ENCODE measurements at regions not wholly inside any gene's neighbourhood (a gene's known extent, or its start where the extent isn't known, plus 50 kb on each side); places are given as distances from the start of the nearest gene placed in this dataset.

DNA sequence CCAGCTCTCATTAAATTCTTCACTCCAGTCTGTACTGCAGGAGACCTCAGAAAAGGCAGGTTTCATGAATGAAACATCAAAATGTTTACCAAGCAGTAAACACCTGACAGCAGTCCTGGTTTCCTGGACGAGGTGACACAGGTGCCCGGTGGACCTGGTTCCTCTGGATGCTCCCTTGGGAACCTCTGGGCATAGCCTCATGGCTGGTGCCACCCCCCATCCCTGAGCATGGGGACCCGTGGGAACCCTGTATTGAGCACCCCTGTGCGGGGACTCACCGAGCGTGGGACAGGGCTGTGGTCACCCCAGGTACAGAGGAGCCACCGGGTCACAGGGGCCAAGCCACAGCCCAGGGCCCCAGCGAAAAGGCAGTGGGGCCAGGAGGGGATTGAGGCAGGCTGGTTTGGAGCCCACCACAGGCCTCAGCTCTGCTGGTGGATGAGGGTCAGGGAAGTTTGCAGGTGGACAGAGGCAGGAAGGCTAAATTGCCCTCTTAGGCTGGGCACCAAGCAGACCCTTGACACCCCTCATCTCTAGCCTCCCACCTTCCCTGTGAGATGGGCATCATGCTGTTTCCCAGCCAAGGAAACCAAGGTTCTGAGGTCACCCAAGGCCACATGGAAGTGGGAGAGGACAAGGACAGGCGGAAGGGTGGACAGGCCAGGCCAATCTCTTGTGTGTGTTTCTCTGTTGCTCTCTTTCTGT is 158.4 kb downstream of the PTPRU start:
- Histone ChIP-seq H3K36me3 (ENCODE audit: insufficient read depth, low read length) (no peaks in the 10 kb centered on the region), H3K4me1 (ENCODE audit: insufficient read depth, low read length, poor library complexity, severe bottlenecking) (no peaks in the 10 kb centered on the region), H3K9me3 (ENCODE audit: insufficient read depth, low read depth, low read length) (no peaks in the 10 kb centered on the region), H3K79me2 (ENCODE audit: insufficient read depth, low read length) (no peaks in the 10 kb centered on the region), H3K27me3 (ENCODE audit: insufficient read depth, low read length, poor library complexity, severe bottlenecking) (no peaks in the 10 kb centered on the region), H3K9me2 (replicated peaks; ENCODE audit: low read depth, low read length) (no peaks in the 10 kb centered on the region), H3F3A (ENCODE audit: low read depth) (no peaks in the 10 kb centered on the region), H3K4me2 (ENCODE audit: low read depth, low read length, poor library complexity, severe bottlenecking) (no peak overlapping the region), H4K20me1 (ENCODE audit: insufficient read depth, low read length, poor library complexity, severe bottlenecking) (no peaks in the 10 kb centered on the region), H2AFZ (ENCODE audit: low read length) (no peak overlapping the region), H3K4me3 (ENCODE audit: low read length, poor library complexity, severe bottlenecking) (no peak overlapping the region), H3K9ac (ENCODE audit: low read depth, low read length, poor library complexity, severe bottlenecking) (no peak overlapping the region)
- TF ChIP-seq, protein P1, sequence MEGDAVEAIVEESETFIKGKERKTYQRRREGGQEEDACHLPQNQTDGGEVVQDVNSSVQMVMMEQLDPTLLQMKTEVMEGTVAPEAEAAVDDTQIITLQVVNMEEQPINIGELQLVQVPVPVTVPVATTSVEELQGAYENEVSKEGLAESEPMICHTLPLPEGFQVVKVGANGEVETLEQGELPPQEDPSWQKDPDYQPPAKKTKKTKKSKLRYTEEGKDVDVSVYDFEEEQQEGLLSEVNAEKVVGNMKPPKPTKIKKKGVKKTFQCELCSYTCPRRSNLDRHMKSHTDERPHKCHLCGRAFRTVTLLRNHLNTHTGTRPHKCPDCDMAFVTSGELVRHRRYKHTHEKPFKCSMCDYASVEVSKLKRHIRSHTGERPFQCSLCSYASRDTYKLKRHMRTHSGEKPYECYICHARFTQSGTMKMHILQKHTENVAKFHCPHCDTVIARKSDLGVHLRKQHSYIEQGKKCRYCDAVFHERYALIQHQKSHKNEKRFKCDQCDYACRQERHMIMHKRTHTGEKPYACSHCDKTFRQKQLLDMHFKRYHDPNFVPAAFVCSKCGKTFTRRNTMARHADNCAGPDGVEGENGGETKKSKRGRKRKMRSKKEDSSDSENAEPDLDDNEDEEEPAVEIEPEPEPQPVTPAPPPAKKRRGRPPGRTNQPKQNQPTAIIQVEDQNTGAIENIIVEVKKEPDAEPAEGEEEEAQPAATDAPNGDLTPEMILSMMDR (conservative IDR thresholded peaks at IDR 0.05; ENCODE audit: low read length): no peak
- no peak for TF ChIP-seq EZH2phosphoT487 (IDR thresholded peaks at IDR 0.05; ENCODE audit: borderline replicate concordance)

DNA sequence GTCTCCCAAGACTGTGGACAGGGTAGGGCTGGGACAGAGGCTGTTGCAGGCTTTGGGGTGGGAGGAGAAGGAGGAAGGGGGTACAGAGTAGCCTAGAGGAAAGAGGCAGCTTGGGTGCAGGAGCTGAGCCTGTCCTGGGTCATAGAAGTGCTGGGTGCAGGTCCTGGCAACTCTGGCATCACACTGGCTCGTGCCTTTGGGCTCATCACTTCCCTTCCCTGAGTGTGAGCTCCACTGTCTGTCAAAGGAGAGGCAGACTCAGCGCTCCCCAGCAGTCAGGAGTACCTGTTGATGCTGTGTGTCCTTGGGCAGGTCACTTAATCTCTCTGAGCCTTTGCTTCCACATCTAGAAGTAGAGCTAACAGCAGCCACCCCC is 157.1 kb downstream of the PTPRU start:
- Histone ChIP-seq H3K9me3 (ENCODE audit: insufficient read depth, low read depth, low read length) (no peaks in the 10 kb centered on the region), H3K36me3 (ENCODE audit: insufficient read depth, low read length) (no peaks in the 10 kb centered on the region), H4K20me1 (ENCODE audit: insufficient read depth, low read length, poor library complexity, severe bottlenecking) (no peaks in the 10 kb centered on the region), H3K4me2 (ENCODE audit: low read depth, low read length, poor library complexity, severe bottlenecking) (no peak overlapping the region), H3K4me1 (ENCODE audit: insufficient read depth, low read length, poor library complexity, severe bottlenecking) (no peaks in the 10 kb centered on the region), H3K4me3 (ENCODE audit: low read length, poor library complexity, severe bottlenecking) (no peak overlapping the region), H3K9ac (ENCODE audit: low read depth, low read length, poor library complexity, severe bottlenecking) (no peak overlapping the region), H3K79me2 (ENCODE audit: insufficient read depth, low read length) (no peaks in the 10 kb centered on the region), H2AFZ (ENCODE audit: low read length) (no peak overlapping the region), H3K27me3 (ENCODE audit: insufficient read depth, low read length, poor library complexity, severe bottlenecking) (no peaks in the 10 kb centered on the region), H3K9me2 (replicated peaks; ENCODE audit: low read depth, low read length) (no peaks in the 10 kb centered on the region), H3F3A (ENCODE audit: low read depth) (no peaks in the 10 kb centered on the region)
- TF ChIP-seq, protein P1 (conservative IDR thresholded peaks at IDR 0.05; ENCODE audit: low read length): no peak
- no peak for TF ChIP-seq EZH2phosphoT487 (IDR thresholded peaks at IDR 0.05; ENCODE audit: borderline replicate concordance)

DNA sequence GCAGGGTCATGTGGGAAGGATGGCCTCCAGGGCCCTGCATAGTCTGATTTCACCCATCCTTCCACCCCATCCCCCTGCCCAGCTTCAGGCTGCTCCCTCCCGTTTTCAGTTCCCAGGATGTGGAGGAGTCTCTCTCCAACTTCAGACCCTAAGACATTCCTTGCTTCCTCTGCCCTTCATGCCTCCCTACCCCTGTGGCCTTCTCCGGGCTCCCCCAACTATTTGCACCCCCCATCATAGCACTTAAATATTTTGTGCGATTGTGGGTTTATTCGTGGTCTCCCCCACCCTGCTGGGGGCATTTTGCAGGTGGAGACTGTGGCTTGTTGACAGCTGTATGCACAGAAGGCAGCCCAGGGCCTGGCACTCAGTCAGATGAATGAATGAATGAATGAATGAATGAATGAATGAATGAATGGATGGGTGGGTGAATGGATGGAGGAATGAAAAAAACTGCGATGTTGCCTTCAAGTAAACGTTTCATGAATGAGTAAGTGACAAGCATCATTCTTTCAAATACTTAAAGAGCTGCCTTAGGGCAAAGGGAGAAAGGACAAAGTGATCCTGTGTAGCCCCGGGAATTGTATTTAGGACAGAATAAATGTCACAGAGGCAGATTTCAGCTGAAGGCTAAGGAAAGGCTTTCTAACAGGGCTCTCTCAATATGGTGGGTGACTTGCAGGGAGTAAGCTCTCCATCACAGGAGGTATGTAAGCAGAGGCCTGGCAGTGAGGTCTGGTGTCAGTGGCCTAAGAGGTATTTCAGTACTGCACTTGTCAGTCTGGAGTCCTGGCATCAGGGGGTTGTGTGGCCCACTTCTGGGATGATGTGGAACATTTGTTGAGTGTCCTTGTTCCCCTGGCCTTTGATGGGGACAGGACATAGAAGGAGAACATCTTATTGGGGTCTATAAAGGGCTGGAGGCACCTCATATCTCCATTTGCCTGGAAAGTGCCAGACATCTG is 156.4 kb downstream of the PTPRU start:
- H3K9me2 ChIP-seq (replicated peaks; ENCODE audit: low read depth, low read length): no peaks in the 10 kb centered on the region
- H3K27me3 ChIP-seq (ENCODE audit: insufficient read depth, low read length, poor library complexity, severe bottlenecking): no peaks in the 10 kb centered on the region
- H3K9me3 ChIP-seq (ENCODE audit: insufficient read depth, low read depth, low read length): no peaks in the 10 kb centered on the region
- H2AFZ ChIP-seq (ENCODE audit: low read length): no peak overlapping the region
- H3K4me2 ChIP-seq (ENCODE audit: low read depth, low read length, poor library complexity, severe bottlenecking): no peak overlapping the region
- no peaks in the 10 kb centered on the region for H3K36me3 ChIP-seq (ENCODE audit: insufficient read depth, low read length)
- no peaks in the 10 kb centered on the region for H3K79me2 ChIP-seq (ENCODE audit: insufficient read depth, low read length)
- no peaks in the 10 kb centered on the region for H3F3A ChIP-seq (ENCODE audit: low read depth)
- no peaks in the 10 kb centered on the region for H4K20me1 ChIP-seq (ENCODE audit: insufficient read depth, low read length, poor library complexity, severe bottlenecking)
- no peak overlapping the region for H3K4me3 ChIP-seq (ENCODE audit: low read length, poor library complexity, severe bottlenecking)
- no peak for TF ChIP-seq EZH2phosphoT487 (IDR thresholded peaks at IDR 0.05; ENCODE audit: borderline replicate concordance)
- TF ChIP-seq, protein P1 (conservative IDR thresholded peaks at IDR 0.05; ENCODE audit: low read length): no peak
- no peaks in the 10 kb centered on the region for H3K4me1 ChIP-seq (ENCODE audit: insufficient read depth, low read length, poor library complexity, severe bottlenecking)
- H3K9ac ChIP-seq (ENCODE audit: low read depth, low read length, poor library complexity, severe bottlenecking): no peak overlapping the region
